IPS-20b (cell line): ENCODE measurements at regions not wholly inside any gene's neighbourhood (a gene's known extent, or its start where the extent isn't known, plus 50 kb on each side); places are given as distances from the start of the nearest gene placed in this dataset.

Experiments used
- H3K27ac ChIP-seq: one replicate; pipeline ENCODE4 v1.5.1; 2013; ENCODE audit warnings: low read length
- H3K27me3 ChIP-seq: 2 replicates; pipeline ENCODE4 v1.6.1; 2013; ENCODE audit warnings: mild to moderate bottlenecking, low read length, inconsistent platforms; ENCODE audit not compliant: insufficient read depth
- H3K36me3 ChIP-seq: 2 replicates; pipeline ENCODE4 v1.6.1; 2013; ENCODE audit warnings: low read depth, mild to moderate bottlenecking, inconsistent platforms, low read length, moderate library complexity; ENCODE audit not compliant: insufficient read depth
- H3K4me1 ChIP-seq: 2 replicates; pipeline ENCODE4 v1.6.1; 2013; ENCODE audit warnings: mild to moderate bottlenecking, control low read depth, inconsistent platforms, low read length, moderate library complexity; ENCODE audit not compliant: insufficient read depth
- H3K4me3 ChIP-seq: 2 replicates; pipeline ENCODE4 v1.5.1; 2013; ENCODE audit warnings: mild to moderate bottlenecking, low read length, inconsistent platforms
- H3K9ac ChIP-seq: 2 replicates; pipeline ENCODE4 v1.6.1; 2013; ENCODE audit warnings: low read depth, mild to moderate bottlenecking, inconsistent platforms, low read length, moderate library complexity
- H3K9me3 ChIP-seq: 2 replicates; pipeline ENCODE4 v1.6.1; 2013; ENCODE audit warnings: mild to moderate bottlenecking, low read depth, low read length, inconsistent platforms; ENCODE audit not compliant: insufficient read depth

DNA sequence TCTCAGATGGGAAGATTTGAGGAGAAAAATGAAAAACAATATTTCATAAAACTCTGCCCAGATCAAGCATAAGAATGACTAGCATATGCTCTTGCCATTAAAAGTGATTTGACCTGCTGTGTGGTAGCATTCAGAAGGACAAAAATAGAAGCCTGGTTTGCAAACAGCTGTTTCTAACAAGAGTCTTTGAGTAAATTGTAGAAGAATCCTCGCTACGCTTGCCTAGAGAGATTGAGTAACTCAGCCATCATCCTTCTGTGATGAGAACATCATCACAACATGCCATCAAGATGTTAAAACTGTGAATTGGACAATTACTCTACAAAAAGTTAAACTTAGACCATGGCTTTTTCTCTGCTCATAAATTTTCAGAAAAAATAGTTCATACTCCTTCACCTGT, 168.9 kb upstream of the PUDP start:
- Histone ChIP-seq H3K9me3 (no peaks in the 10 kb centered on the region), H3K9ac (no peak overlapping the region), H3K36me3 (no peaks in the 10 kb centered on the region), H3K27ac (no peak overlapping the region), H3K4me3 (no peak overlapping the region), H3K4me1 (no peaks in the 10 kb centered on the region), H3K27me3 (no peaks in the 10 kb centered on the region)

- no peaks in the 10 kb centered on the region for H3K4me1 ChIP-seq
- H3K9ac ChIP-seq, result no peak overlapping the region
- H3K27me3 ChIP-seq, result no peaks in the 10 kb centered on the region
- H3K4me3 ChIP-seq, result no peak overlapping the region
- no peak overlapping the region for H3K27ac ChIP-seq
- no peaks in the 10 kb centered on the region for H3K9me3 ChIP-seq
- H3K36me3 ChIP-seq, result no peaks in the 10 kb centered on the region
These were observed 168.3 kb upstream of the PUDP start for GRCh38 chrX:7316280-7316679.

DNA sequence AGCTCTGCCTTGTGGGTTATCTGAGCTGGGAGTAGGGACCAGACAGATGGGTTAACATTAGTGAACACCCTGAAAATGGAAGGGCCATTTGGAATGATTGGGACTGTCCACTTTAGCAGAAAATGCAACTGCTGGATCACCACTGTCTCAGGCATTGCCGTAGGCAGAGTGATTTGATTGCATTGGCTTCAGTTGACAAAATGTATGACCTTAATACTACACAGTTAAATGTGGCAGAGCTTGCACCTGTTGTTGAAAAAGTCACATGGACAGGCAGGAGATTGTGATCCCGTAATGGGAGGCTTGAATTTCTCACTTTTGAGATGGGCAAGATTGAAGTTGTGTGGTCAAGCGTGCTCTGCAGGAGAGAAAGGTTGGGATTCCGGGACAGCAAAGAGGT, 166.5 kb upstream of the PUDP start:
- H3K4me1 ChIP-seq, result no peaks in the 10 kb centered on the region
- no peak overlapping the region for H3K27ac ChIP-seq
- no peaks in the 10 kb centered on the region for H3K36me3 ChIP-seq
- H3K9ac ChIP-seq, result no peak overlapping the region
- H3K9me3 ChIP-seq, result no peaks in the 10 kb centered on the region
- H3K4me3 ChIP-seq, result no peak overlapping the region
- H3K27me3 ChIP-seq, result no peaks in the 10 kb centered on the region

DNA sequence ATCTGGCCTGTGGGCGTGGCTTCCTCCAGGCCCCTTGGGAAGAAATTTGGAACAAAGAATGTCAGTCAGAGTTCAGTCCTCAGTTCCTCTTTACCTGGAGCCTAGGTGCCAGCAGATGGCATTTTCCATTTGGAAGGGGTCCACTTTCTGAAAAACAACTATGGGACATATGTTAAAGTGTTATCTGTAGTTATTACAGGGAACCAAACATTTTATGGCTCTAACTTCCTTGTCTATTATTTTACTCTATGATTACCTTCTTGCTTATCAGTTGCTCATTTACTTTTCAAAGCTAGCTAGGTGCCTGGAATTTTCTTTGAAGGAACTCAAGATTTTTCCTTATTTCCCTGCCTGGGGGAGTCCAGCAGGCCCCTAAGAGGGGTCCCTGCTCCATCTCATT, 159.8 kb upstream of the PUDP start:
- Histone ChIP-seq H3K36me3 (no peaks in the 10 kb centered on the region), H3K9ac (no peak overlapping the region), H3K27me3 (no peaks in the 10 kb centered on the region), H3K27ac (no peak overlapping the region), H3K4me3 (no peak overlapping the region), H3K9me3 (no peaks in the 10 kb centered on the region), H3K4me1 (no peaks in the 10 kb centered on the region)

- Histone ChIP-seq H3K9ac (no peak overlapping the region), H3K4me1 (no peaks in the 10 kb centered on the region), H3K9me3 (no peaks in the 10 kb centered on the region), H3K27me3 (no peaks in the 10 kb centered on the region), H3K4me3 (no peak overlapping the region), H3K27ac (no peak overlapping the region), H3K36me3 (no peaks in the 10 kb centered on the region)
These were observed 146.5 kb upstream of the PUDP start for GRCh38 chrX:7294483-7294882.

- Histone ChIP-seq H3K27me3 (no peaks in the 10 kb centered on the region), H3K4me1 (no peaks in the 10 kb centered on the region), H3K9me3 (no peaks in the 10 kb centered on the region), H3K27ac (no peak overlapping the region), H3K36me3 (no peaks in the 10 kb centered on the region), H3K9ac (no peak overlapping the region), H3K4me3 (no peak overlapping the region)
These were observed 138.3 kb upstream of the PUDP start for GRCh38 chrX:7286168-7286837.

DNA sequence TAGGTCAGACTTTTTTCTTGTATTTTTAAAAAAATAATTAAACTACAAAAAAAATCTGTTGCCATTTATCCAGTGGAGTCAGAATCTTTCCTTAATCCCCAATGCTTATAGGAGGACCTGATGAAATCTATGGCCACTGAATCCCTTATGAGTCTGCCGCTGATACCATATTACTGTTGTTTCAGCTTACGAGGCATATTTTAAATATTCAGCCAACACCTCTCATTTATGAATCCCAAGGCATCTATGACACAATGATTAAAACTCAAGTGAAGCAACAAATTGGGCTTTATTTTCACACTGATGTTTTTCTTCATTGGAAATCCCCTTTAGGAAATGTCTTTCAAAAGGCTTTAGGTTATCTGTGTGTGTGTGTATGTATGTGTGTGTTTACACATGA, 137.8 kb upstream of the PUDP start:
- no peak overlapping the region for H3K27ac ChIP-seq
- H3K4me1 ChIP-seq, result no peaks in the 10 kb centered on the region
- no peak overlapping the region for H3K4me3 ChIP-seq
- no peaks in the 10 kb centered on the region for H3K27me3 ChIP-seq
- H3K9ac ChIP-seq, result no peak overlapping the region
- no peaks in the 10 kb centered on the region for H3K36me3 ChIP-seq
- H3K9me3 ChIP-seq, result no peaks in the 10 kb centered on the region

DNA sequence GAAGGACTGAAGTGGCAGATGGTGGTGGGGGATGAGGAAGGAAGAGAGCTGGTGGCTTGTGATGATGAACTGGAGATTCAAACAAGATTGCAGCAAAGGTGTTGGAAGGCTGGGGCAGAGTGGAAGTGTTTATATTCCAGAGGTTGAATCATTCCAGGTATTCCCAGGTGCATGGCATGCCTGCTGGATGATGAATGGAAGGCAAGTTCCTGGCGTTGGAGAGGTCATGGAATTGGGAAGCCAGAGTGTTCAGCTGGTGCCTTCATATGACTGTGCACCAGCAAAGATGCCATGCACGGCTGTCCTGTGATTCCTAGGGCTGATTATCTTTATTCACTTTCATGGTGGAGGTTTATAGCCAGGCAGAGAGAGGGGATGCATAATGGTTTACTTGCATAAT, 135.8 kb upstream of the PUDP start:
- Histone ChIP-seq H3K4me1 (no peaks in the 10 kb centered on the region), H3K27ac (no peak overlapping the region), H3K36me3 (no peaks in the 10 kb centered on the region)

GRCh38 chrX:7280520-7280919, 132.6 kb upstream of the PUDP start:
- H3K4me1 ChIP-seq, result no peaks in the 10 kb centered on the region
- H3K9ac ChIP-seq, result no peak overlapping the region
- H3K36me3 ChIP-seq, result no peaks in the 10 kb centered on the region
- H3K9me3 ChIP-seq, result no peaks in the 10 kb centered on the region
- H3K4me3 ChIP-seq, result no peak overlapping the region
- H3K27ac ChIP-seq, result no peak overlapping the region
- H3K27me3 ChIP-seq, result no peaks in the 10 kb centered on the region

More for the DNA sequence above, 135.8 kb upstream of the PUDP start:
- Histone ChIP-seq H3K4me3 (no peak overlapping the region), H3K27me3 (no peaks in the 10 kb centered on the region), H3K9me3 (no peaks in the 10 kb centered on the region), H3K9ac (no peak overlapping the region)

DNA sequence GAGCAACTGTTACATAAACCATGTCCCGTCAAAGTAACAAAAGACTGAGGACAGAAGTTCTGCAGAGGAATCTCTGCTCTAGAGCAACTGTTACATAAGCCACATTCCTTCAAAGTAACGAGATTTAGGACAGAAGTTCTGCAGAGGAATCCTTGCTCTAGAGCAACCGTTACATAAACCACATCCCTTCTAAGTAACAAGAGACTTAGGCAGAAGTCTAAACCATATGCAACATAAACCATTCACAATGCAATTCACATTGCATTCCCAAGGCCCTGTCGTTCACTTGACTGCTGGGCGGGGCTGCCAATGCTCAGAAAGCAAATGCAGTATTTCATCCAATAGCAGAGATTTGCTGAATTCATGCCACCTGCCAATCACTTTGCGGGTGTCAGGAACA, 124.4 kb upstream of the PUDP start:
- Histone ChIP-seq H3K4me3 (no peak overlapping the region), H3K27ac (no peak overlapping the region), H3K27me3 (no peaks in the 10 kb centered on the region), H3K9ac (no peak overlapping the region), H3K36me3 (no peaks in the 10 kb centered on the region), H3K4me1 (no peaks in the 10 kb centered on the region), H3K9me3 (no peaks in the 10 kb centered on the region)

GRCh38 chrX:7270933-7271332, 123.0 kb upstream of the PUDP start:
- Histone ChIP-seq H3K4me3 (no peak overlapping the region), H3K9ac (no peak overlapping the region), H3K4me1 (no peaks in the 10 kb centered on the region), H3K27me3 (no peaks in the 10 kb centered on the region), H3K36me3 (no peaks in the 10 kb centered on the region), H3K9me3 (no peaks in the 10 kb centered on the region; the same call in 1 of the 2 replicates), H3K27ac (no peak overlapping the region)

GRCh38 chrX:7269991-7270390, 122.0 kb upstream of the PUDP start:
- Histone ChIP-seq H3K9ac (no peak overlapping the region), H3K27ac (no peak overlapping the region), H3K27me3 (no peaks in the 10 kb centered on the region), H3K4me3 (no peak overlapping the region), H3K9me3 (no peaks in the 10 kb centered on the region; the same call in 1 of the 2 replicates), H3K4me1 (no peaks in the 10 kb centered on the region), H3K36me3 (no peaks in the 10 kb centered on the region)
